ENCODE measurements at regions not wholly inside any gene's neighbourhood (a gene's known extent, or its start where the extent isn't known, plus 50 kb on each side); places are given as distances from the start of the nearest gene placed in this dataset.

- Histone ChIP-seq H3K4me3 (no peak overlapping the region), H3K36me3 (ENCODE audit: low read depth) (no peaks in the 10 kb centered on the region), H3K4me1 (ENCODE audit: low read depth) (no peaks in the 10 kb centered on the region), H3K9me3 (no peaks in the 10 kb centered on the region)
- DNase-seq = no peak
- ATAC-seq = no peak
- intact Hi-C loops (cut with DNase I, micrococcal nuclease) = no loop called here
- no peak for TF ChIP-seq CTCF (IDR thresholded peaks at IDR 0.05)
These were observed 102.8 kb downstream of the ARRDC4 start for GRCh38 chr15:98063315-98063714.

GRCh38 chr15:98063871-98064270 lies 103.4 kb downstream of the ARRDC4 start:
- ATAC-seq = no peak
- no peak overlapping the region for H3K4me3 ChIP-seq
- DNase-seq = no peak
- H3K9me3 ChIP-seq = no peaks in the 10 kb centered on the region
- H3K4me1 ChIP-seq (ENCODE audit: low read depth) = no peaks in the 10 kb centered on the region
- TF ChIP-seq CTCF (IDR thresholded peaks at IDR 0.05) = no peak
- intact Hi-C loops (cut with DNase I, micrococcal nuclease) = no loop called here
- no peaks in the 10 kb centered on the region for H3K36me3 ChIP-seq (ENCODE audit: low read depth)

- intact Hi-C loops (cut with DNase I, micrococcal nuclease) = no loop called here
- DNase-seq (no peak), ATAC-seq (peak; percentile 14)
- Histone ChIP-seq H3K4me3 (no peak overlapping the region), H3K4me1 (ENCODE audit: low read depth) (no peaks in the 10 kb centered on the region), H3K36me3 (ENCODE audit: low read depth) (no peaks in the 10 kb centered on the region), H3K9me3 (no peaks in the 10 kb centered on the region)
- TF ChIP-seq CTCF (IDR thresholded peaks at IDR 0.05) = no peak
These were observed 106.8 kb downstream of the ARRDC4 start for GRCh38 chr15:98067339-98067738.

DNA sequence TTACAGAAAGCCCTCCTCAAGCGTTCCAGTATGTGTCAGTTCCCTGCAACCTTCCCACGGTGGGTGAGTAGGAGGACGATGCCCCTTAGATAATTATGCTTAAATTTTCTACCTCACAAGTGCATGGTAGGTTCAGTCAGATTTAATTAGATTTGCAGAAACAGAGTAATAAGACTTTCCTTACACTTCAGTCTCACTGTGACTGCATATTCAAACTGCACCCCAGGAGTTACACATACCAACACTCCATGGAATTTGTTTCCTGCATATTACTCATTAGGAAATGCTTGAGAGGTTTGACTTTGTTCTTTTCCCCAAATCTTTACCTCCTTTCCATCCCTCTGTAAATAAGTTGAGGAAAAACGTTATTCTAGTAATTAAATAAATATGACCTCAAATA lies 108.8 kb downstream of the ARRDC4 start:
- no peak for ATAC-seq
- no peak for DNase-seq
- intact Hi-C loops (cut with DNase I, micrococcal nuclease) = no loop called here
- Histone ChIP-seq H3K4me3 (no peak overlapping the region), H3K4me1 (ENCODE audit: low read depth) (no peaks in the 10 kb centered on the region), H3K36me3 (ENCODE audit: low read depth) (no peaks in the 10 kb centered on the region), H3K9me3 (no peaks in the 10 kb centered on the region)
- TF ChIP-seq CTCF (IDR thresholded peaks at IDR 0.05) = no peak

DNA sequence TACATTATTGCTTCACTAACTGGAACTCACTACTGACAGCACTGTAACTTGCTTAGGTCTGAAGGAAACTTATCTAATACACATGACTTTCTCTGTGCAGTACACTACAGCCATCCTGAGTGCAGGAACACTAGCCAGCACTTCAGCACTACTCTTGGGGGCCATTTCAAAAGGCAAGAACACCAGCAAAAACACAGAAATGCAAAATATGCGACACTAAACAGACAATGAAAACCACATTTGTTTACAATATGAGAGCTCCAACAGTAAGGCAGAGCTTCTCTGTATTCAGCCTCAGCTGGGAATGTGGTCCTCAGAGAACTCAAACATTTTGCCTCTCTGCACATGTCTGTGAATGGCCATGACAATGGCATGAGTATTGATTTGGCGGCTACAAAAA lies 109.6 kb downstream of the ARRDC4 start:
- intact Hi-C loops (cut with DNase I, micrococcal nuclease) = no loop called here
- DNase-seq = no peak
- no peaks in the 10 kb centered on the region for H3K4me1 ChIP-seq (ENCODE audit: low read depth)

More for the DNA sequence above, 109.6 kb downstream of the ARRDC4 start:
- no peaks in the 10 kb centered on the region for H3K9me3 ChIP-seq
- ATAC-seq = no peak
- no peak for TF ChIP-seq CTCF (IDR thresholded peaks at IDR 0.05)
- H3K4me3 ChIP-seq = no peak overlapping the region
- H3K36me3 ChIP-seq (ENCODE audit: low read depth) = no peaks in the 10 kb centered on the region
